Loucy (cell line): ENCODE measurements at regions not wholly inside any gene's neighbourhood (a gene's known extent, or its start where the extent isn't known, plus 50 kb on each side); places are given as distances from the start of the nearest gene placed in this dataset.

Experiments
- EZH2phosphoT487 ChIP-seq: fragments of 200-600 bp; IDR thresholded peaks from 2 replicates; pipeline ENCODE4 v1.6.1; 2018; ENCODE audit warnings: antibody characterized with exemption, mild to moderate bottlenecking, moderate library complexity, borderline replicate concordance
- TF ChIP-seq, protein P1 (sequence below): fragments of 200-600 bp; sonication (generic); conservative IDR thresholded peaks from 2 replicates; pipeline ENCODE4 v1.5.1; 2014; ENCODE audit warnings: mild to moderate bottlenecking, antibody characterized with exemption, low read length

GRCh38 chr5:110965773-110966581 lies 105.5 kb upstream of the TSLP start:
- TF ChIP-seq, protein P1, sequence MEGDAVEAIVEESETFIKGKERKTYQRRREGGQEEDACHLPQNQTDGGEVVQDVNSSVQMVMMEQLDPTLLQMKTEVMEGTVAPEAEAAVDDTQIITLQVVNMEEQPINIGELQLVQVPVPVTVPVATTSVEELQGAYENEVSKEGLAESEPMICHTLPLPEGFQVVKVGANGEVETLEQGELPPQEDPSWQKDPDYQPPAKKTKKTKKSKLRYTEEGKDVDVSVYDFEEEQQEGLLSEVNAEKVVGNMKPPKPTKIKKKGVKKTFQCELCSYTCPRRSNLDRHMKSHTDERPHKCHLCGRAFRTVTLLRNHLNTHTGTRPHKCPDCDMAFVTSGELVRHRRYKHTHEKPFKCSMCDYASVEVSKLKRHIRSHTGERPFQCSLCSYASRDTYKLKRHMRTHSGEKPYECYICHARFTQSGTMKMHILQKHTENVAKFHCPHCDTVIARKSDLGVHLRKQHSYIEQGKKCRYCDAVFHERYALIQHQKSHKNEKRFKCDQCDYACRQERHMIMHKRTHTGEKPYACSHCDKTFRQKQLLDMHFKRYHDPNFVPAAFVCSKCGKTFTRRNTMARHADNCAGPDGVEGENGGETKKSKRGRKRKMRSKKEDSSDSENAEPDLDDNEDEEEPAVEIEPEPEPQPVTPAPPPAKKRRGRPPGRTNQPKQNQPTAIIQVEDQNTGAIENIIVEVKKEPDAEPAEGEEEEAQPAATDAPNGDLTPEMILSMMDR: no peak
- TF ChIP-seq EZH2phosphoT487: no peak
